ENCODE measurements at regions not wholly inside any gene's neighbourhood (a gene's known extent, or its start where the extent isn't known, plus 50 kb on each side); places are given as distances from the start of the nearest gene placed in this dataset.
A peak's percentile ranks its signal among the peaks of the same experiment; 100 is the strongest.
"Not testable (repeated sequence)": the region's sequence is repeated elsewhere in the genome, so short reads cannot be mapped to it uniquely, and the experiment has no call there.

GRCh38 chr4:4046686-4047085 lies 180.0 kb downstream of the OTOP1 start:
- H3K4me3 ChIP-seq (replicated peaks; ENCODE audit: low read depth, low read length); DNase-seq (ENCODE audit: extremely low read depth, low read depth): not testable (repeated sequence)

GRCh38 chr4:4047202-4047601 lies 179.5 kb downstream of the OTOP1 start:
- H3K4me3 ChIP-seq (replicated peaks; ENCODE audit: low read depth, low read length); DNase-seq (ENCODE audit: extremely low read depth, low read depth): not testable (repeated sequence)

GRCh38 chr4:4048227-4048626 lies 178.5 kb downstream of the OTOP1 start:
- not testable (repeated sequence) for DNase-seq (ENCODE audit: extremely low read depth, low read depth); H3K4me3 ChIP-seq (replicated peaks; ENCODE audit: low read depth, low read length)

- H3K4me3 ChIP-seq (replicated peaks; ENCODE audit: low read depth, low read length); DNase-seq (ENCODE audit: extremely low read depth, low read depth): not testable (repeated sequence)
Observed at GRCh38 chr4:4050781-4051180, 175.9 kb downstream of the OTOP1 start.

GRCh38 chr4:4052933-4053332 lies 173.8 kb downstream of the OTOP1 start:
- not testable (repeated sequence) for DNase-seq (ENCODE audit: extremely low read depth, low read depth); H3K4me3 ChIP-seq (replicated peaks; ENCODE audit: low read depth, low read length)

GRCh38 chr4:4057226-4057625 lies 169.5 kb downstream of the OTOP1 start:
- not testable (repeated sequence) for H3K4me3 ChIP-seq (replicated peaks; ENCODE audit: low read depth, low read length); DNase-seq (ENCODE audit: extremely low read depth, low read depth)

GRCh38 chr4:4084171-4084570 lies 142.6 kb downstream of the OTOP1 start:
- not testable (repeated sequence) for H3K4me3 ChIP-seq (replicated peaks; ENCODE audit: low read depth, low read length); DNase-seq (ENCODE audit: extremely low read depth, low read depth)

GRCh38 chr4:4089716-4090419 lies 136.9 kb downstream of the OTOP1 start:
- DNase-seq (ENCODE audit: extremely low read depth, low read depth); H3K4me3 ChIP-seq (replicated peaks; ENCODE audit: low read depth, low read length): not testable (repeated sequence)

GRCh38 chr4:4090720-4091119 lies 136.0 kb downstream of the OTOP1 start:
- not testable (repeated sequence) for H3K4me3 ChIP-seq (replicated peaks; ENCODE audit: low read depth, low read length); DNase-seq (ENCODE audit: extremely low read depth, low read depth)

- H3K4me3 ChIP-seq (replicated peaks; ENCODE audit: low read depth, low read length); DNase-seq (ENCODE audit: extremely low read depth, low read depth): not testable (repeated sequence)
Observed at GRCh38 chr4:4092159-4092558, 134.6 kb downstream of the OTOP1 start.

- not testable (repeated sequence) for H3K4me3 ChIP-seq (replicated peaks; ENCODE audit: low read depth, low read length); DNase-seq (ENCODE audit: extremely low read depth, low read depth)
Observed at GRCh38 chr4:4099610-4100009, 127.1 kb downstream of the OTOP1 start.

GRCh38 chr4:4106923-4107322 lies 119.8 kb downstream of the OTOP1 start:
- not testable (repeated sequence) for DNase-seq (ENCODE audit: extremely low read depth, low read depth); H3K4me3 ChIP-seq (replicated peaks; ENCODE audit: low read depth, low read length)

GRCh38 chr4:4107411-4108107 lies 119.2 kb downstream of the OTOP1 start:
- TF ChIP-seq CTCF (IDR thresholded peaks at IDR 0.05; ENCODE audit: low read depth, low read length, missing control alignments): peak; percentile 42
- H3K4me3 ChIP-seq (replicated peaks; ENCODE audit: low read depth, low read length); DNase-seq (ENCODE audit: extremely low read depth, low read depth): not testable (repeated sequence)

- H3K4me3 ChIP-seq (replicated peaks; ENCODE audit: low read depth, low read length): not testable (repeated sequence)
Observed at GRCh38 chr4:4115381-4115780, 111.3 kb downstream of the OTOP1 start.

GRCh38 chr4:4116901-4117300 lies 109.8 kb downstream of the OTOP1 start:
- H3K4me3 ChIP-seq (replicated peaks; ENCODE audit: low read depth, low read length); DNase-seq (ENCODE audit: extremely low read depth, low read depth): not testable (repeated sequence)

More at GRCh38 chr4:4115381-4115780, 111.3 kb downstream of the OTOP1 start:
- not testable (repeated sequence) for DNase-seq (ENCODE audit: extremely low read depth, low read depth)

- H3K4me3 ChIP-seq (replicated peaks; ENCODE audit: low read depth, low read length); DNase-seq (ENCODE audit: extremely low read depth, low read depth): not testable (repeated sequence)
Observed at GRCh38 chr4:4134368-4134767, 92.4 kb downstream of the OTOP1 start.

- not testable (repeated sequence) for DNase-seq (ENCODE audit: extremely low read depth, low read depth)
Observed at GRCh38 chr4:4136621-4137020, 90.1 kb downstream of the OTOP1 start.

More at GRCh38 chr4:4136621-4137020, 90.1 kb downstream of the OTOP1 start:
- H3K4me3 ChIP-seq (replicated peaks; ENCODE audit: low read depth, low read length): not testable (repeated sequence)
